Cerebellar nuclear complex (tissue), 1 donor: ENCODE measurements at regions not wholly inside any gene's neighbourhood (a gene's known extent, or its start where the extent isn't known, plus 50 kb on each side); places are given as distances from the start of the nearest gene placed in this dataset.

Source experiments
- DNase-seq, 2 experiments: peaks; one replicate each; lab custom pipeline; 2025; lab: John Stamatoyannopoulos, UW

- DNase-seq: no peak
Measured at GRCh38 chr20:48300529-48300928, 515.2 kb upstream of the SULF2 start.

- DNase-seq: no peak
Measured at GRCh38 chr20:48298851-48299484, 513.7 kb upstream of the SULF2 start.

DNA sequence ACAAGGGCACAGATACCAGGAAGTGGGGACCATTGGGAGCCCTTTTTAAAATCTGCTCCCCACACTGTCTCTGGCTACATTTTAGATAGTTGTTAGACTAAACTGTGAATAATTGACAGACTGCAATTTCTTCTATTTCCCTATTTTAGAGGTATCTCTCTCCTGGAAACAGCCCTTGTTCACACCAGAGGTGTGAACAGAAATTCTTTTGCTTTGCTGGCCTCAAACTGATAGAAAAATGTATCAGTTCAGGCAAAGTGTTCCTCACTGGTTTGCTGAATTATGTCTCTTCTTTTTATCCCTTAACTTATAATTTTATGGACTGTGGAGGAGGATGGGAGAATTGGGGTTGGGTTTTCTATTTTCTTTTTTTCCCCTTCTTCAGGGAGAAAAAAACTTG lies 513.2 kb upstream of the SULF2 start:
- no peak for DNase-seq

DNA sequence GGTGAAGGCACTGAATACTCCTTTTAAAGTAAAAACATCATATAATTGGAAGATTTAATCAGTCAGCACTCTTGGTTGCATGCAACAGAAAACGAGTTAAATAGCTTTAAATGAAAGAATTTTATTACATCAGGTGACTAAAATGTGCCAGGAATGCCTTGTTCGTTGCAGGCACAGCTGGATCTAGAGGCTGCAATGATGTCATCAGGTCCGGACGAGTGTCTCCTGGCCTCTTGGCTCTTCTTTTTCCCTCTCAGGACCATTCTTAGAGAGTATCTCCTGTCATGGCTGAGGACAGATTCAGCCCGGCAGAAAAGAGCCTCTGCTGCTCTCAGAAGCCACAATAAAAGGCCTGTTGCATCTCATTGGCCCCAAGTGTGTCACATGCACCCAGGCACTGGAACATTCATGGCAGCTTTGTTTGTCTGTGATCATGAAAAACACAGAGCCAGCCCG lies 510.7 kb upstream of the SULF2 start:
- no peak for DNase-seq

GRCh38 chr20:48295445-48295903 lies 510.2 kb upstream of the SULF2 start:
- DNase-seq: no peak

DNA sequence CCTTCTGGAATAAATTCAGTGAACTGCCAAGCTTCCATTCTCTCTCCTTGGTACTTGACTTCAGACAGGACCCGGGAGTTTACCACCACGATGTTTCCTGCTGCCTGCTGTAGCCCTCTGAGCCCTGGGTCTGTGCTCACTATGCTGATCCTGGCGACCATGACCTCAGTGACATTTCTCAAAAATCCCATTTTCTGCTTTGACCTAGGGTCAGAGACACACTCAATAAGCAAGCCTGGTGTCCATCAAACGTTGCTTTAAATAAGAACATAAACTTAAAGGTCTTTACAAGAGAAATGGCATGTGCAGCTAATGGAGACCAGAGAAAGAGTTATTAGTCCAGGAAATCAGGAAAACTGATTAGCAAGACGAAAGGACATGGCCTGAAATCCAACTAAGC lies 509.7 kb upstream of the SULF2 start:
- no peak for DNase-seq

GRCh38 chr20:48294196-48294595 lies 508.9 kb upstream of the SULF2 start:
- no peak for DNase-seq

- no peak for DNase-seq
Measured at GRCh38 chr20:48293671-48294070, 508.4 kb upstream of the SULF2 start.

DNA sequence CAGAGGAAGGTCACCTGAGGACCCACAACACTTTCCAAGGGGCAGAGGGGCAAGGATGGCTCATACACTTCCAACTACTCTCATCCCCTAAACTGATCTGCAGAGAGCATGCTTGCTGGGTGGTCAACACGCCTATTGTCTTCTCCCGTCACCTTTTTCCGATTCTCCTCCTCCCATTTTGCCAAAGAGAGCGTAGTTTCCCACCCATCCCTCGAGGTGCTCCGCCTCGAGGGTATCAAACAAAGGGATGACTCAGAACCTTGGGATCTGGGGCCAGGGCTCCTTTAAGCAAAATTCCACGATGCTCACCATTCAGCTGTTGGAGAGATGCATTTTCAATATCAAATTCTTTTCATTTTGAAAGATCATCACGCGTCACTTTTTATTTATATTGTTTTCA lies 507.5 kb upstream of the SULF2 start:
- DNase-seq: no peak

DNA sequence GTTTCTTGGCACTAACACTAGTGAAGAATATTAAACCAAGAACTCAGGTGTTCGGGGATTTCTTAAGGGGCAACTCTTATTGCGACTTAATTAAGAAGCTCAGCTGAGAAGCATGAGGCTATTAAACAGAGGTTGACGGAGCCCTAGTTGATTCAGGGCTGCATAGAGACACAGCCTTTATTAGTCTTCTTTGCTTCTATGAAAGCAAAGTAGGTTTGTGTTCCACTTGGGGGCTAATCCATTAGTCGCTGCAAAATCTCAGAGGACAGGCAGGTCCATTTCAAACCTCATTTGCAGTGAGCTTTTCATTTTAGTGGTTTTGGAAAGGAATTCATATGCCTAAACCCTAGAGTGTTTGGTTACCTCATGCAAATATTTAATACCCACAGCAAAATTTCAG lies 506.6 kb upstream of the SULF2 start:
- DNase-seq: no peak

- DNase-seq: no peak
Measured at GRCh38 chr20:48288930-48289507, 503.7 kb upstream of the SULF2 start.

DNA sequence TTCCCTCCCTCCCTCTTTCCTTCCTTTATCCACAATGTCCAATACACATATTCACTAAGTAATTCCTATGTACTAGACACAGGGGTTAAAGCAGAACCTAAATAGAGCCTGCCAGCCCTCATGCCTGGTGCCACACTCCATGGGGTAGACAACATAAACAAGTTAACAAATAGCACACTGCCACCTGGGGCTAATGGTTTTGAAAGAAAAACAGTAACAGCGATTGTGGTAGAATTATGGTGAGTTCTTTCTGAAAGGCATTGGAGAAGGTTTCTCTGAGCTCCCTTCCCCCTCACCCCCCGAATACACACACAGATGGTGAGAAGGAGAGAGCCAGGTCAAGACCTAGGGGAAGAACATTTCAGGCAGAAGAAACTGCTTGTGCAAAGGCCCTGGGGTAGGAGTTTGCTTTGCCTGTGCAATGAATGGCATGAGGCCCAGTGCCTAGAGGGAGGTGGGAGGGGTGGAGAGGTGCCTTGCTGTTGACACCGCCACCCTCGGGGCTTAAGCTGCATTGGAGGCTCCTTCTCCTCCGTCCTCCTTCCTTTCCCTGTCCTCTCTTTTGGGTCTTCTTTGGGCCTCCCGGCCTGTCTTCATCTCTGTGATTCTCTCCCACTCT lies 502.4 kb upstream of the SULF2 start:
- DNase-seq: no peak

DNA sequence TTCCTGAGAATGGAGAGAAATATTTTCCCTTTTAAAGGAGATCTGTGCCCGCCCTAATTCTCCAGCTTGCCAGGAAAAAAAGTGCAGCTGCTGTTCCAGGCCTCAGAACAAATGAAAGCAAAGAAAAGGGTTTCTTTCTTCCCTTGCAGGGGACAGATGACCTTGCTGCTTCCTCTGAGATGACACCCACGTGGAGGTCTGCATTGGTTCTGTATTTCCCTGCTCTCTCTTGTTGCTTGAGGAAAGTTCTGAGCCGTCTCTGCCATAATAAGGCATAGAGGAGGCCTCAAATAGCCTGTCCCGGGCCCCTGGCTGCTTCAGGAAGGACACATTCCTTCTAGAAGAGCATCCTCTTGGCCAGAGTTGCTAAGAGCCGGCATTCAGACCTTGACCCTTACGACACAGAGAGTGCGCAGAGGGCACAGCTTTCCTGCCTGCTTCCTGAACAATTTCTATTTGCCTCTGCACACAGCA lies 501.8 kb upstream of the SULF2 start:
- no peak for DNase-seq

DNA sequence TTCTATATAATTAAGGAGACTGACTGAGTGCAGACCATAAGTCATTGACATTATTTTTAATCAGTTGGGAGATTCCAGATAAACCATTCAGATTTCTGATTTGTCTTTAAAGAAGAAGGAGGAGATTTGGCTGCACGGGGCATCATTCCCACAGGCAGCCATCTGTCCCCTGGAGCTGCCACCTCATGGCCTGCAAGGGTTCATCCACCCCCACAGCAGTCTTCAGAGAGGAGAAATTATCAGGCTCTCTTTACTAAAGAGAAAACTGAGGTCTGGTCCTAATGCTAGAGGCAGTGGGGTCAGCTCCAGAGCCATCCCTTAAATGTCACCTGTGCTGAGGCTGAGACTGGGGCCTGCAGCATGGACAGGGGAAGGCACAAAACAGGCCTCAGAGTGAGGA lies 501.3 kb upstream of the SULF2 start:
- DNase-seq: no peak

GRCh38 chr20:48285656-48286055 lies 500.4 kb upstream of the SULF2 start:
- no peak for DNase-seq

- no peak for DNase-seq
Measured at GRCh38 chr20:48284837-48285236, 499.6 kb upstream of the SULF2 start.

- DNase-seq: no peak
Measured at GRCh38 chr20:48284315-48284714, 499.0 kb upstream of the SULF2 start.

DNA sequence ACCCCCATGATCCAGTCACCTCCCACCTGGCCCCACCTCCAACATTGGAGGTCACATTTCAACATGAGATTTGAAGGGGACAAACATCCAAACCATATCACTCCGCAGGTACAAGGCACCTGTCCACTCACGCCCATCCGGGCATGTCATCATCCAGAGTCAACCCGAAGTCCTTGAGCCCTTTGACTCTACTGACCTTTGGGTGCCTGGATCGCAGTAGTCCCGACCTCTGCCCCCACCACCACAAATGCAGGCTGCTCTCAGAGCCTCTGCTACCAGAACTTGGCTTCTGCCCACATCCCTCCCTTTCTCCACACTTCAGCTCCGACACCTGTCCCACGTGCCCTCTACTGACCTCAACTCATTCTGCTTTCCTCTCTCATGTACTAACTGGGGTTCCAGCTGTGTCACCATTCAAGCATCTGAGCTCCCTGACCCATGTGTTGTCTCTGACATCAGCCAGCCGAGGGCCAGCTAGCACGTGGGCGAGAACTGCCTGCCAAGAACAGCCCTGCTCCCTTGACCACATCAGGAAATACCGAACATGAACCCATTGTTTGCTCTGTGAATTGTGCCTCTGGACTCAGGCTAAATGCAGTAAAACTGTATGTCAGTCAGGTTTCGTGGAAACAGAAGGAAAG lies 498.3 kb upstream of the SULF2 start:
- no peak for DNase-seq

- no peak for DNase-seq
Measured at GRCh38 chr20:48282591-48283228, 497.4 kb upstream of the SULF2 start.

GRCh38 chr20:48281501-48281900 lies 496.2 kb upstream of the SULF2 start:
- no peak for DNase-seq

DNA sequence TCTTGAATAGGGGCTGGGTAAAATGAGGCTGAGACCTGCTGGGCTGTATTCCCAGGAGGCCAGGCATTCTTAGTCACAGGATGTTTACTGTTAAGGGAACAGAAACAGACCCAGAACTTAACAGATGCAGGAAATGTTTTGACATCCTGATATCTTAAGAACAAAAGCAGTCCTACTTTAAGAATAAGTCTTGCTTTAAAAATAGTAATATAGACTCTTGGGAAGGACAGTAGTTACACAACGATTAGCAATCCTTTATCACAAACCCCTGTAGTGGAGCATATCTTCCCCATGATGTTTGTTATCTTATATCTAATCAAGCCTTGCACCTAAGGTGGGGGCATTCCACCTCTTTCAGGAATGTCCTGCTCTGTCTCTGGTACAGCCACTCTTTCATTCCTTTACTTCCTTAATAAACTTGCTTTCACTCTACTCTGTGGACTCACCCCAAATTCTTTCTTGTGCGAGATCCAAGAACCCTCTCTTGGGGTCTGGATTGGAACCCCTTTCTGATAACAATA lies 493.7 kb upstream of the SULF2 start:
- DNase-seq: no peak

- no peak for DNase-seq
Measured at GRCh38 chr20:48277266-48277665, 492.0 kb upstream of the SULF2 start.
